ENCODE measurements at regions not wholly inside any gene's neighbourhood (a gene's known extent, or its start where the extent isn't known, plus 50 kb on each side); places are given as distances from the start of the nearest gene placed in this dataset.
"Not testable (repeated sequence)": the region's sequence is repeated elsewhere in the genome, so short reads cannot be mapped to it uniquely, and the experiment has no call there.

- peak; percentile 95 for DNase-seq (ENCODE audit: low read depth)
Observed at GRCh38 chr12:127810041-127810440, 456.9 kb upstream of the TMEM132C start.

DNA sequence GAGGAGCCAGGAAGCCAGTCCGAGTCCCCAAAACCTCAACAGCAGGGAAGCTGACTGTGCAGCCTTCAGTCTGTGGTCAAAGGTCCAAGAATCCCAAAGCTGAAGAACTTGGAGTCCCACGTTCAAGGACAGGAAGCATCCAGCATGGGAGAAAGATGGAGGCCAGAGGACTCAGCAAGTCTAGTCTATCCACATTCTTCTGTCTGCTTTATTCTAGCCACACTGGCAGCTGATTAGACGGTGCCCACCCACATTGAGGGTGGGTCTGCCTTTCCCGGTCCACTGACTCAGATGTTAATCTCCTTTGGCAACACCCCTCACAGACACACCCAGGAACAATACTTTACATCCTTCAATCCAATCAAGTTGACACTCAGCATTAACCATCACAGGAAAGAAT is 456.5 kb upstream of the TMEM132C start:
- not testable (repeated sequence) for DNase-seq (ENCODE audit: low read depth)

DNA sequence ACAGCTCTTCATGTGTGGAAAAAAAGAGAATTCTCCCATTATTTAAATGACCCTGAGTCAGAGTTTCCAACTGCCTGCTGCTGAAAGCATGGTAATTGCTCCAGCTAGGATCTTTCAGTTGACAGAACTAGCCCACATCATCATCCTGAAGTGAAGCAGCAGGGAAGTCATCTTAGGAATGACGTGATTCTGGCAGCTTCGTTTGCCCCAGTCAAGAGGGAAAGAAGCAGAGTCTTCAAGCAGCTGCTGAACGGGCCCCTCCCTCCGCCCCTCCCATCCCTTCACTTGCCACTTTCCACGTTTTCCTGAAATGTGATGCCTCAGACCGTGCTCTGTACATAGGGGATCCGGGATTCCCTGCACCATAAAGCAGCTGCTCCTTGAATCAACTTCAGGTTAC is 455.0 kb upstream of the TMEM132C start:
- peak; percentile 74 for DNase-seq (ENCODE audit: low read depth)

GRCh38 chr12:127813147-127813546 is 453.8 kb upstream of the TMEM132C start:
- DNase-seq (ENCODE audit: low read depth) = no peak

DNA sequence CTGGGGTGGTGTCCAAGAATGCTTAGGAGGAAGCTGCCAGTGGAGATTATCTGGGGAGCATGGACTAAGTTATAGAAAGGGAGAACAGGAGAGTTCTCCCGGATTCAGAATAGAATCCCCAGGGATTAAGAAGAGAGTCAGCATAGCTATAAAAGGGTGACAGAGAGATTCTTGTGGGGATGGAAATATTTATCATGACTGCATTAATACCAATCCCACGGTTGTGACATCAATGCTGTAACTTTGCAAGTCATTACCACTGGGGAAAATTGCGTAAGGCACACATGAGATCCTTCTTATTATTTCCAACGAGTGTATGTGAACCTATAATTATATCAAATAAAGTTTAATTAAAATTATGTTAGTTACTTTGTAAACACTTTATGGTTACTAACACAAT is 447.9 kb upstream of the TMEM132C start:
- no peak for DNase-seq (ENCODE audit: low read depth)

DNA sequence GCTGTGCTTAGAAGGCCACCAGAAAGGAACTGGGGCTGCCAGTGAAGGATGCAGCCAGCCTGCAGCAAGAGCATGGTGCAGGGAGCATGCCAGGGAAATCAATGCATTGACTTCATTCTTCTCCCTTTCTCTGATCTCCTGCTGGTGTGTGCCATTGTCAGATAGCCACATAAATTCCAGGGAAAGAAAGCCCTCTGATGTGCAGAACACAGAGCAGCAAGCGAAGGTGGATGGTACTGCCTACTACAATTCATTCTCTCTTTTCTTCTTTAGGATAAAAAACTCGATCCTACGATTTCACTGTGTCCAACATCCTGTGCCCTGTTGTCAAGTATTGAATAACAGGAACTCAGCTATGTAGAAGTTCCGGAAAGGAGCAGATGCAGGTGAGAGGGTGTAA is 446.7 kb upstream of the TMEM132C start:
- no peak for DNase-seq (ENCODE audit: low read depth)

DNA sequence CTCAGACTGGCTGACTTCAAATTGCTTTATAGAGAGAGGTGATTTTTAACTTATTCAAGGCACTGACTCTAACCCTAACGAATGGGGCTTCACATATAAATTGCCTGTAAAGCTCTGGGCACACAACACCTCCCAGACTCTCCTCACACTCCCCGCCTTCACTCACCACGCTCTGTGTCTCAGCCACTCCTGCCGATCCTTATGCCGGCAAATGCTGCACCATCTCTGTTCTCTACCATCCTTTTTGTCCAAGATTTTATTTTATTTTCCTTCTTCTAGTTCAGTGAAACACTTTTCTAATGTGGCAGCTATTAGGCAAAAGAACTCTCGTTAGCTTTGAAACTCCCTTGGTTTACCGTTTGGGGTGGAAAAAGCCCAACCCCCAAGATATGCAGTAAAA is 446.1 kb upstream of the TMEM132C start:
- DNase-seq (ENCODE audit: low read depth) = no peak

DNA sequence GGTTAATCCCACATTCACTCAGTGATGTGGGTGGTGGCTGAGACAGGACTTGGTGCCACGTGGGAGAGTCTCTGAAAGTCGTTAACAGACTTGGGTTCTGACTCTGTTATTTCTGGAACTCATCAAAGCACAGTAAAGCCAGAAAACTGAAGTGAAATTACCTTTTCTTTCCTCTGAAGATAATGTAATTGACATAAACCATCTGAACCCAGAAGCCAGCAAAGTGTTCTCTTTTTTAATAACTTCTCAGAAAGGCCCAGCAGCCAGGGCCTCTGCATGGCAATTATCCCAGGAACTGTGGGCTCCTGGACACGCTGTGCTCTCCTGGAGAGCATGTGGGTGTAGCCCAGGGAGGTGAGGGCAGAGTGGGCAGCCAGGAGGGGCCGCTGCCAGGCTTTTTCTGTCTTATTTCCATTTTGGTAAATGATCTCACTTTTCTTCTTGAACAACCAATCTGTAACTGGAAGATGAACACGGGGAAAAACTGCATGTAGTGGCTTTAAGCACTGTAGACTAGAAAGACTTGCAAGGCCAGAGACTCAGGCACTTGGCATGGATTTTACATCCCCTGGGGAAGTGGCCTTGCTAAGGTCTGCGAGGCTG is 444.1 kb upstream of the TMEM132C start:
- no peak for DNase-seq (ENCODE audit: low read depth)

GRCh38 chr12:127823801-127824200 is 443.2 kb upstream of the TMEM132C start:
- DNase-seq (ENCODE audit: low read depth) = no peak

DNA sequence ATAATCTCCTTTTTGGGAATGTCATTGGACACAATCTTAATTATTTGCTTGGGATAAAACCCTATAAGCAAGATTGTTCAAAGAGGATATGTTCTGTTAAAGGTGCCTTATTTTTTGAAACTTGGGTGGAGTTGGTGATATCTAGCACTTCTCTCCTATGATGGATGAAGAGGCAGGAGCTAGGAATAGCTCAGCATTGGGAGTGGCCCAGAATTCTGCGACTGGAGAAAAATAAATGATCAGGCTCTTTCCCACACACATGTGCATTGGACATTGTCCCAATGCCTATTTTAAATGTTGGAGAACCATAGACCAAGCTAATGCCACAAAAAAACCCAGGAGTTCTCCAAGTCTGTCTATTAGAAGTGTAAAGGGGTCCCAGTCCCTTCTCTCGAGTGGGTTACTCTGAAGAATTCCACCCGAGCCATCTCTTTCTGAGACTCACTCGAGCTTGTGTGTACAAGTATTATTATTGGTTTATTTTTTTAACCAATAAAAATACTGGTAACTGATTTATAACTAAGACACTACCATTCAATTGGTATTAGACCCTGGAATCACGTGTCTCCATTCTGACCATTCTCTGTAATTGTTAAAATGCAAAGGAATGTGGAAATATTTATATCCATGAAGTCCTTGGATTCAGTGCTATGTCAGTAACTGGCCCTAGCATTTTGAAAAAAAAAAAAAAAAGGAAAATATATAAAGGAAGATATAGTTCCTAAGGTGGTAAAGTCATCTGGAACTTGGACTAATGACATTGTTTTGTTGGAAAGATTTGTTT is 437.5 kb upstream of the TMEM132C start:
- no peak for DNase-seq (ENCODE audit: low read depth)

GRCh38 chr12:127830065-127830460 is 436.9 kb upstream of the TMEM132C start:
- DNase-seq (ENCODE audit: low read depth) = no peak

DNA sequence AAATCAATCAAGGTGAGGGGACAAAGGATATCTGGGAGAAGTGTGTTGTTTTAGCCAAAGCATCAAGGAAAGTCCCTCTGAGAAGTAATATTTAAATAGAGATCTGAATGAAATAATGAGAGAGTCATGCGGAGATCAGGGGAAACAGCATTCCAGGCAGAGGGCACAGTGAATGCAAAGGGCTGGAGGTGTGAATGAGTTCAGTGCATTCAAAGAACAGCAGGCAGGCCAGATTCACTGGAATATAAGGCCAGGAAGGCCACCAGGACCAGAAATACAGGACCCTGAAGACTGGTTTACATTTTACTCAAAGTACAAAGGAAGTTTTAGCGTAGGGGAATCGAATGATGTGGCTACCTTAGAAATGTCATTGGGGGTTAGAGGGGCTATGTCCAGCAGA is 436.2 kb upstream of the TMEM132C start:
- no peak for DNase-seq (ENCODE audit: low read depth)

DNA sequence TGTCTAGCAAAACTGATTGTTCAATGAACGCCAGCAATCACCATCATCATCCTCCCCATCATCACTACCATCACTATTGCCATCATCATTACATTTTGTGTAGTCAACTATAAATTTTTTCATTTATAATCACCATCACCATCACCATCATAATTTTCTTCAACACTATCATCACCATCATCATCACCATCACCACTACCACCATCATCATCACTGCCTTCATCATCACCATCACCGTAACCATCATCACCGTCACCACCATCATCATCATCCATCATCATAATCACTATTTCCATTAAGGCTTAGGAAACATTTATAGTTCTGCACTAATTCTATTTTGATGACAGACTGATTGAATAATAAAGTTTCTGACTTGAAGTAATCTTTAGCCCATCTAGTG is 434.8 kb upstream of the TMEM132C start:
- DNase-seq (ENCODE audit: low read depth) = no peak

GRCh38 chr12:127836802-127837201 is 430.2 kb upstream of the TMEM132C start:
- not testable (repeated sequence) for DNase-seq (ENCODE audit: low read depth)

GRCh38 chr12:127857661-127858060 is 409.3 kb upstream of the TMEM132C start:
- DNase-seq (ENCODE audit: low read depth) = no peak

GRCh38 chr12:127860536-127860935 is 406.4 kb upstream of the TMEM132C start:
- no peak for DNase-seq (ENCODE audit: low read depth)

DNA sequence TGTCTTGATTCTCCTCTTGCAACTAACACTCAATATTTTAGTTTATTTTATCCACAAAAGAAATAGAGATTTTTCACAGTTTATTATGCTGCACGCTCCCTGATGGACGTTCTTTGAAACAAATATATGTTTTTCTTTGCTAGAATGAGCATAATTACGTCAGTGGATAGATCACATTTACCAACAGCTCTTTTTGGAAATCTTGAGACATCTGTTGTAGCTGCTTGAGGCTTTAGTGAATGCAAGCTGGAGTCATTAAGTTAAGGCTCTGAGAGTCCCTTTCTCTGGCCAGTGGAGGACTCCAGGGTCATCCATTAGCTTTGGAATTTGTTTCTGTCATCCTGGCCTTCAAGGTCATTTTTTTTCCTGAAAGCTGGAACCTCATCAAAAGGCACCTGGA is 405.6 kb upstream of the TMEM132C start:
- no peak for DNase-seq (ENCODE audit: low read depth)

DNA sequence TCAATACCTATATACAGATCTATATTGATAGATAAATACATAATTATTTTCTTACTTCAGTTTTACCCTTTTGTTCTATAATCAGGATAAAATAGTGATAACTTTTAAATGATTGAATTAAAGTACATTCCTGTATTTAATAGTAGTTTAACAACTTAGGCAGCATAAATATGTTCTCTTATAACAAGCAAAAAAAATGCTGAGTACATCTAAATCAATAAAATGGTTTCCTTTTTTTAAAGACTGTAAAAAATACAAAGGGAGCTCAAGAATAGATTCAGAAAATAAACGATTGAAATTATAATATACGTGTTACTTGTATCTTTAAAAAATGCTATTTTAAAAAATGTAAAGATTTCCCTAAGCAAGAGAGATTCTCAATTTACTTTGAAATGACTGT is 393.7 kb upstream of the TMEM132C start:
- no peak for DNase-seq (ENCODE audit: low read depth)

DNA sequence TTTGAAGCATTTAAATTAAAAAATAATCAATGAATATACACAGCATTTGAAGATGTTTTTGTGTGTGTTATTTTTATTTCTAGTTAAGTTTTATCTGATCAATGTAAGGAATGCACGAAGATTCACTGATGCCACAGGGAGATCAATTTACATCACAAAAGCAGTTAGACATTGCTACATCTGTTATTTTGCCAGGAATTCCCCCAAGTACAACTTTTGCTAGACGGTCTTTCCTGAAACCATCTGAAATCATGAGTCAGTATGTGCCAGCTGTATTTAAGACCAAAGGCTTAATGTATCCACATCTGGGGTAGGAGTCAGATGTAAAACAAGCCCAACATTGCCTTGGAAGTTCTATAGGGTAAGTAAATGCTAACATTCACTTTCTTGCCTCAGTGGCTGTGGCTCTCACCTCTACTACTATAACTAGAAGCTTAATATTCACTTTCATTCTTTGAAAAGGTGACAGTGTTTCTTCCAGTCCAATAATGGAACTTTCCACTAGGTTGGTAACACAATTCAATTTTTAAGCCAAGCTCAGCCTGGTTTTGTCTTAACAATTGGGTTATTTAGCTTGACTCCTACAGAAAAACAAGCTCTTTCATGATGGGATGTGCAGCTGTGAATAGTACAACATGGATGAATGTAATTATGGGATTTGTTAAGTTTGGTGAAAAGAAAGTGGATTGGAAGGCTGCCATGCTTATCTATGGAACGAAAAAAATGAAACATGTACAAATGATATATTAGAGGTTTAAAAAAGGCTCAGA is 385.4 kb upstream of the TMEM132C start:
- DNase-seq (ENCODE audit: low read depth) = no peak

DNA sequence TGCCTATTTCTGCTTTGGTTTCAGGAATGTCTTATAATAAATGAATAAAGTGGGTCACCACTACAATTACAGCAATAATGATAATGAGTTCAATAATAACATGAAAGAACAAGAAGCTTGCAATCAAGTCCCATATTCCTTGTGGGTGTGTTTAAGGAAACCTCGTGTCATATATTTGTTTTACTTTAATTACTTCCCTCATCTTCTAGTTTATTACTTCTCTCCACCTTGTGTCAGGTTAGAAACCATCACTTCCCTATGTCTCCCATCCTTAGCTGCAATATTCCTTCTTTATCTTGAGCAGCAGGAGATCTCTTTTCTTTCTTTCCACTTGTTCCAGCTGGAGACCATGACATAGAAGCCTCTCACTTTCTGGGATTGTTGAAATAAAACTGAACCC is 384.0 kb upstream of the TMEM132C start:
- DNase-seq (ENCODE audit: low read depth) = no peak

GRCh38 chr12:127885954-127886750 is 380.8 kb upstream of the TMEM132C start:
- DNase-seq (ENCODE audit: low read depth) = no peak

- no peak for DNase-seq (ENCODE audit: low read depth)
Observed at GRCh38 chr12:127886827-127887226, 380.1 kb upstream of the TMEM132C start.

Data from GM04504 (cell line).